ENCODE measurements at regions not wholly inside any gene's neighbourhood (a gene's known extent, or its start where the extent isn't known, plus 50 kb on each side); places are given as distances from the start of the nearest gene placed in this dataset.
"Not testable (repeated sequence)": the region's sequence is repeated elsewhere in the genome, so short reads cannot be mapped to it uniquely, and the experiment has no call there.

DNA sequence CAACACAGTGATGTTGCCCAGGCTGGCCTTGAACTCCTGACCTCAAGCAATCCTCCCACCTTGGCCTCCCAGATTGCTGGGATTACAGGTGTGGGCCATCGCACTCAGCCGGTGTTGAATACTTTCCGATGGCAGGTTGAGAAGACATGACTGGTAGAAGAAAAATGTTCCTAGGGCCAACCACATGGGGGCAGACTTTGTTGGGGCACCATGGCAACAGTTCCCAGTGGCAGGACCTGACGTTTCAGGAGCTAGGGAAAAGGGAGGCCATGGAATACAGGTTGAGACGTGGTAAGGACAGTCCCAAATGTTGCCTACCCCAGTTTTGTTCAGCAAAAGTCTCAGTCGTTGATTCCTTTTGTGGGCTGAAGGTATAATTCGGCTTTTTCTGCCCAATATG, 134.6 kb downstream of the ASMT start:
- no peak for ATAC-seq
- Histone ChIP-seq H3K4me1 (ENCODE audit: control insufficient read depth, insufficient read depth, low read length) (no peaks in the 10 kb centered on the region), H3K27me3 (ENCODE audit: control insufficient read depth, insufficient read depth, low read length) (no peaks in the 10 kb centered on the region), H3K36me3 (ENCODE audit: control insufficient read depth, insufficient read depth, low read length) (peaks cover 14% of the 10 kb centered on the region), H3K4me3 (ENCODE audit: low read length) (no peak overlapping the region), H3K9me3 (ENCODE audit: control insufficient read depth, insufficient read depth, low read length) (no peaks in the 10 kb centered on the region), H3K27ac (ENCODE audit: low read length) (no peak overlapping the region)
- TF ChIP-seq, protein P1, sequence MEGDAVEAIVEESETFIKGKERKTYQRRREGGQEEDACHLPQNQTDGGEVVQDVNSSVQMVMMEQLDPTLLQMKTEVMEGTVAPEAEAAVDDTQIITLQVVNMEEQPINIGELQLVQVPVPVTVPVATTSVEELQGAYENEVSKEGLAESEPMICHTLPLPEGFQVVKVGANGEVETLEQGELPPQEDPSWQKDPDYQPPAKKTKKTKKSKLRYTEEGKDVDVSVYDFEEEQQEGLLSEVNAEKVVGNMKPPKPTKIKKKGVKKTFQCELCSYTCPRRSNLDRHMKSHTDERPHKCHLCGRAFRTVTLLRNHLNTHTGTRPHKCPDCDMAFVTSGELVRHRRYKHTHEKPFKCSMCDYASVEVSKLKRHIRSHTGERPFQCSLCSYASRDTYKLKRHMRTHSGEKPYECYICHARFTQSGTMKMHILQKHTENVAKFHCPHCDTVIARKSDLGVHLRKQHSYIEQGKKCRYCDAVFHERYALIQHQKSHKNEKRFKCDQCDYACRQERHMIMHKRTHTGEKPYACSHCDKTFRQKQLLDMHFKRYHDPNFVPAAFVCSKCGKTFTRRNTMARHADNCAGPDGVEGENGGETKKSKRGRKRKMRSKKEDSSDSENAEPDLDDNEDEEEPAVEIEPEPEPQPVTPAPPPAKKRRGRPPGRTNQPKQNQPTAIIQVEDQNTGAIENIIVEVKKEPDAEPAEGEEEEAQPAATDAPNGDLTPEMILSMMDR (IDR thresholded peaks at IDR 0.05): no peak
- intact Hi-C loops (cut with micrococcal nuclease): no loop called here
- 90% methylated on average over 7 of the region's 7 CpGs for WGBS (ENCODE audit: insufficient coverage)
- H3K27me3 Mint-ChIP-seq (ENCODE audit: low read depth in 2 of 2): no peaks in the 10 kb centered on the region
- H3K27ac Mint-ChIP-seq: no peak overlapping the region
- no peak for DNase-seq
- no peak overlapping the region for H3K4me3 Mint-ChIP-seq
- H3K4me1 Mint-ChIP-seq: peaks cover 0 to 18% of the 10 kb centered on the region in 2 donors
- no peaks in the 10 kb centered on the region for H3K9me3 Mint-ChIP-seq
- peaks cover 9% of the 10 kb centered on the region for H3K36me3 Mint-ChIP-seq

DNA sequence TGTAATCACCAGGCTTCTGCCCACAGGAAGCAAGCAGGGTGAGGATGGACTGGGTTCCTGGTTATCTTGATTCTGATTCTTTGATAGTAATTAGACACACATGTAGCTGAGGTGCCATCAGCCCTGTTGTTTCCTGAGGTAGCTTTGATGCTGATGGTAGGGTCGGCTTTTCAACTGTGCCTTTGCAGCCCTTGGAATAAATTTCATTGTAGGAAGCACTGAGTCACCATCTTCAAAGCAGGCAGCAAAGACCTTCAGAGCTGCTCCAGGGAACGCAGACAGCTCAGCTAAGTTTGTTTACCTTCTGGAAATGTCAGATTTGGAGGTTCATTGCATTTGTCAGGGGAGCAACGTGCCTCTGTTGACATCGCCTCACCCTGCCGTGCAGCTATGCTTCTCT, 135.4 kb downstream of the ASMT start:
- ATAC-seq (no peak), DNase-seq (no peak)
- TF ChIP-seq, protein P1 (IDR thresholded peaks at IDR 0.05): no peak
- intact Hi-C loops (cut with micrococcal nuclease): no loop called here
- Mint-ChIP-seq H3K36me3 (peaks cover 2% of the 10 kb centered on the region), H3K27me3 (ENCODE audit: low read depth in 2 of 2) (no peaks in the 10 kb centered on the region), H3K4me3 (no peak overlapping the region), H3K9me3 (no peaks in the 10 kb centered on the region), H3K4me1 (peaks cover 0 to 18% of the 10 kb centered on the region in 2 donors), H3K27ac (no peak overlapping the region)
- no peak overlapping the region for H3K27ac ChIP-seq (ENCODE audit: low read length)
- no peaks in the 10 kb centered on the region for H3K9me3 ChIP-seq (ENCODE audit: control insufficient read depth, insufficient read depth, low read length)
- H3K4me1 ChIP-seq (ENCODE audit: control insufficient read depth, insufficient read depth, low read length): no peaks in the 10 kb centered on the region
- no peak overlapping the region for H3K4me3 ChIP-seq (ENCODE audit: low read length)
- H3K36me3 ChIP-seq (ENCODE audit: control insufficient read depth, insufficient read depth, low read length): peaks cover 9% of the 10 kb centered on the region
- WGBS (ENCODE audit: insufficient coverage): 69% methylated on average over 5 of the region's 5 CpGs
- H3K27me3 ChIP-seq (ENCODE audit: control insufficient read depth, insufficient read depth, low read length): no peaks in the 10 kb centered on the region

- Mint-ChIP-seq H3K27me3 (ENCODE audit: low read depth in 2 of 2) (no peaks in the 10 kb centered on the region), H3K9me3 (no peaks in the 10 kb centered on the region), H3K36me3 (peaks cover 7% of the 10 kb centered on the region), H3K4me1 (peaks cover 0 to 14% of the 10 kb centered on the region in 2 donors), H3K27ac (no peak overlapping the region), H3K4me3 (no peak overlapping the region)
- no peak overlapping the region for H3K27ac ChIP-seq (ENCODE audit: low read length)
- no peaks in the 10 kb centered on the region for H3K4me1 ChIP-seq (ENCODE audit: control insufficient read depth, insufficient read depth, low read length)
- no peak for DNase-seq
- 65% methylated on average over 3 of the region's 5 CpGs for WGBS (ENCODE audit: insufficient coverage)
- no peaks in the 10 kb centered on the region for H3K27me3 ChIP-seq (ENCODE audit: control insufficient read depth, insufficient read depth, low read length)
- ATAC-seq: no peak
- intact Hi-C loops (cut with micrococcal nuclease): no loop called here
- H3K9me3 ChIP-seq (ENCODE audit: control insufficient read depth, insufficient read depth, low read length): peaks cover under 1% of the 10 kb centered on the region
- TF ChIP-seq, protein P1 (IDR thresholded peaks at IDR 0.05): no peak
- no peak overlapping the region for H3K4me3 ChIP-seq (ENCODE audit: low read length)
- peaks cover 4% of the 10 kb centered on the region for H3K36me3 ChIP-seq (ENCODE audit: control insufficient read depth, insufficient read depth, low read length)
These were observed 136.9 kb downstream of the ASMT start for GRCh38 chrX:1751781-1752180.

DNA sequence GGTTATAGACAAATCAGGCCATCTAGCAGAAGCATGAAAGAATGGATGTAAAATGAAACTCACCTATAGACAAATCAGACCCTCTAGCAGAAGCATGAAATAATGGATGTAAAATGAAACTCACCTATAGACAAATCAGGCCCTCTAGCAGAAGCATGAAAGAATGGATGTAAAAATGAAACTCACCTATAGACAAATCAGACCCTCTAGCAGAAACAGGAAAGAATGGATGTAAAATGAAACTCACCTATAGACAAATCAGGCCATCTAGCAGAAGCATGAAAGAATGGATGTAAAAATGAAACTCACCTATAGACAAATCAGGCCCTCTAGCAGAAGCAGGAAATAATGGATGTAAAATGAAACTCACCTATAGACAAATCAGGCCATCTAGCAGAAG, 137.9 kb downstream of the ASMT start:
- H3K4me1 ChIP-seq (ENCODE audit: control insufficient read depth, insufficient read depth, low read length); H3K4me3 Mint-ChIP-seq; H3K27me3 ChIP-seq (ENCODE audit: control insufficient read depth, insufficient read depth, low read length); H3K36me3 ChIP-seq (ENCODE audit: control insufficient read depth, insufficient read depth, low read length); H3K4me3 ChIP-seq (ENCODE audit: low read length); DNase-seq; H3K36me3 Mint-ChIP-seq; H3K27ac ChIP-seq (ENCODE audit: low read length); intact Hi-C loops (cut with micrococcal nuclease); H3K9me3 Mint-ChIP-seq; ATAC-seq; H3K27me3 Mint-ChIP-seq (ENCODE audit: low read depth in 2 of 2): not testable (repeated sequence)
- H3K27ac Mint-ChIP-seq: peak overlapping the region in 1 of 2 donors; percentile 52
- H3K9me3 ChIP-seq (ENCODE audit: control insufficient read depth, insufficient read depth, low read length): peaks cover 11% of the 10 kb centered on the region
- peaks cover 0 to 14% of the 10 kb centered on the region in 2 donors for H3K4me1 Mint-ChIP-seq
